NB4 (cell line): ENCODE measurements at regions not wholly inside any gene's neighbourhood (a gene's known extent, or its start where the extent isn't known, plus 50 kb on each side); places are given as distances from the start of the nearest gene placed in this dataset.

Experiments
- CTCF ChIP-seq: IDR thresholded peaks from one replicate; pipeline ENCODE4 v1.5.1; 2012; ENCODE audit warnings: low read depth, low read length
- MAX ChIP-seq: IDR thresholded peaks from 2 replicates; pipeline ENCODE4 v1.6.1; 2011; ENCODE audit warnings: low read depth, low read length
- MYC ChIP-seq: IDR thresholded peaks from 2 replicates; pipeline ENCODE4 v1.6.1; 2011; ENCODE audit warnings: low read depth, low read length
- POLR2A ChIP-seq: IDR thresholded peaks from 2 replicates; pipeline ENCODE4 v1.6.1; 2011; ENCODE audit warnings: mild to moderate bottlenecking; ENCODE audit not compliant: insufficient read length; ENCODE audit errors: extremely low read depth

- TF ChIP-seq CTCF (no peak), MAX (no peak), POLR2A (no peak), MYC (no peak)
Measured at GRCh38 chr6:168890981-168891365, 362.7 kb downstream of the THBS2 start.
